Ishikawa (cell line): ENCODE measurements at regions not wholly inside any gene's neighbourhood (a gene's known extent, or its start where the extent isn't known, plus 50 kb on each side); places are given as distances from the start of the nearest gene placed in this dataset.

Experiments
- RAD21 ChIP-seq: IDR thresholded peaks from 2 replicates; pipeline ENCODE4 v1.6.1; 2012; ENCODE audit warnings: low read depth
- TAF1 ChIP-seq: IDR thresholded peaks from 2 replicates; pipeline ENCODE4 v1.6.1; 2012; ENCODE audit warnings: low read depth, mild to moderate bottlenecking
- YY1 ChIP-seq: IDR thresholded peaks from 2 replicates; pipeline ENCODE4 v1.6.1; 2012; ENCODE audit warnings: low read depth
- TF ChIP-seq, protein P1 (sequence below): IDR thresholded peaks from 2 replicates; pipeline ENCODE4 v1.6.1; 2012
- TF ChIP-seq, protein P2 (sequence below): IDR thresholded peaks from 2 replicates; pipeline ENCODE4 v1.6.1; 2012
- TF ChIP-seq, protein P3 (sequence below): IDR thresholded peaks from 2 replicates; pipeline ENCODE4 v1.6.1; 2012; ENCODE audit warnings: low read depth, mild to moderate bottlenecking

DNA sequence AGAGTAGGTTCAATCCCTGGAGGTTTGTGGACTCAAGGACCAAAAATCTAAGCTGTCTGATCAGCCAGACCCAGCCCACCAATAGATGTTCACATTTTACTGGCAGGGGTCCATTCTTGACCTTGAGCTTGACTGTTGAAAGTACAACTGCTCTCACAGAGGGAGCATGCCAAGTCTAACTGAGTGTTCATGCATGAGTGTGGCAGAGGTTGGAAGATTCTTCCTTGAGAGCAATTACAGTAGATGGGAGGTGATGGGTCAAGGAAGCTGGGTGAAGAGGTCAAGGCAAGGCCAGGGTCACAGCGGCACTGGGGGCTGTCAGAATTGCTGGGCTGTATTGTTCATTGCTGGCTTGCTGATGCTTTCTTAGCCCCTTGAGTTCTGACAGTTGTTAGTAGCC, 202.8 kb upstream of the SVIL start:
- TF ChIP-seq YY1 (no peak), RAD21 (no peak), TAF1 (no peak)
- TF ChIP-seq, protein P1, sequence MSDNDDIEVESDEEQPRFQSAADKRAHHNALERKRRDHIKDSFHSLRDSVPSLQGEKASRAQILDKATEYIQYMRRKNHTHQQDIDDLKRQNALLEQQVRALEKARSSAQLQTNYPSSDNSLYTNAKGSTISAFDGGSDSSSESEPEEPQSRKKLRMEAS = no peak
- TF ChIP-seq, protein P2, sequence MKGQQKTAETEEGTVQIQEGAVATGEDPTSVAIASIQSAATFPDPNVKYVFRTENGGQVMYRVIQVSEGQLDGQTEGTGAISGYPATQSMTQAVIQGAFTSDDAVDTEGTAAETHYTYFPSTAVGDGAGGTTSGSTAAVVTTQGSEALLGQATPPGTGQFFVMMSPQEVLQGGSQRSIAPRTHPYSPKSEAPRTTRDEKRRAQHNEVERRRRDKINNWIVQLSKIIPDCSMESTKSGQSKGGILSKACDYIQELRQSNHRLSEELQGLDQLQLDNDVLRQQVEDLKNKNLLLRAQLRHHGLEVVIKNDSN = no peak
- TF ChIP-seq, protein P3, sequence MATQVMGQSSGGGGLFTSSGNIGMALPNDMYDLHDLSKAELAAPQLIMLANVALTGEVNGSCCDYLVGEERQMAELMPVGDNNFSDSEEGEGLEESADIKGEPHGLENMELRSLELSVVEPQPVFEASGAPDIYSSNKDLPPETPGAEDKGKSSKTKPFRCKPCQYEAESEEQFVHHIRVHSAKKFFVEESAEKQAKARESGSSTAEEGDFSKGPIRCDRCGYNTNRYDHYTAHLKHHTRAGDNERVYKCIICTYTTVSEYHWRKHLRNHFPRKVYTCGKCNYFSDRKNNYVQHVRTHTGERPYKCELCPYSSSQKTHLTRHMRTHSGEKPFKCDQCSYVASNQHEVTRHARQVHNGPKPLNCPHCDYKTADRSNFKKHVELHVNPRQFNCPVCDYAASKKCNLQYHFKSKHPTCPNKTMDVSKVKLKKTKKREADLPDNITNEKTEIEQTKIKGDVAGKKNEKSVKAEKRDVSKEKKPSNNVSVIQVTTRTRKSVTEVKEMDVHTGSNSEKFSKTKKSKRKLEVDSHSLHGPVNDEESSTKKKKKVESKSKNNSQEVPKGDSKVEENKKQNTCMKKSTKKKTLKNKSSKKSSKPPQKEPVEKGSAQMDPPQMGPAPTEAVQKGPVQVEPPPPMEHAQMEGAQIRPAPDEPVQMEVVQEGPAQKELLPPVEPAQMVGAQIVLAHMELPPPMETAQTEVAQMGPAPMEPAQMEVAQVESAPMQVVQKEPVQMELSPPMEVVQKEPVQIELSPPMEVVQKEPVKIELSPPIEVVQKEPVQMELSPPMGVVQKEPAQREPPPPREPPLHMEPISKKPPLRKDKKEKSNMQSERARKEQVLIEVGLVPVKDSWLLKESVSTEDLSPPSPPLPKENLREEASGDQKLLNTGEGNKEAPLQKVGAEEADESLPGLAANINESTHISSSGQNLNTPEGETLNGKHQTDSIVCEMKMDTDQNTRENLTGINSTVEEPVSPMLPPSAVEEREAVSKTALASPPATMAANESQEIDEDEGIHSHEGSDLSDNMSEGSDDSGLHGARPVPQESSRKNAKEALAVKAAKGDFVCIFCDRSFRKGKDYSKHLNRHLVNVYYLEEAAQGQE = no peak
